Karpas-422 (cell line): ENCODE measurements at regions not wholly inside any gene's neighbourhood (a gene's known extent, or its start where the extent isn't known, plus 50 kb on each side); places are given as distances from the start of the nearest gene placed in this dataset.
"Not testable (repeated sequence)": the region's sequence is repeated elsewhere in the genome, so short reads cannot be mapped to it uniquely, and the experiment has no call there.

Experiments
- DNase-seq: peaks from one replicate; pipeline ENCODE4 v3.0.0-alpha.2; 2015
- H2AFZ ChIP-seq: fragments of 200-600 bp; sonication (generic); 2 replicates; pipeline ENCODE4 v1.6.1; 2014; ENCODE audit warnings: antibody characterized with exemption, low read length, mixed read lengths
- H3K27ac ChIP-seq: fragments of 200-600 bp; sonication (generic); 2 replicates; pipeline ENCODE4 v1.5.1; 2014; ENCODE audit warnings: mild to moderate bottlenecking, low read length, moderate library complexity
- H3K27me3 ChIP-seq: fragments of 200-600 bp; sonication (generic); 2 replicates; pipeline ENCODE4 v1.6.1; 2014; ENCODE audit warnings: low read length, mixed read lengths
- H3K36me3 ChIP-seq: fragments of 200-600 bp; sonication (generic); 2 replicates; pipeline ENCODE4 v1.6.1; 2014; ENCODE audit warnings: low read length, mixed read lengths; ENCODE audit not compliant: insufficient read depth
- H3K4me1 ChIP-seq: fragments of 200-600 bp; sonication (generic); 2 replicates; pipeline ENCODE4 v1.6.1; 2014; ENCODE audit warnings: mild to moderate bottlenecking, low read length, mixed read lengths
- H3K4me2 ChIP-seq: fragments of 200-600 bp; sonication (generic); 2 replicates; pipeline ENCODE4 v1.6.1; 2014; ENCODE audit warnings: low read length, low read depth, mild to moderate bottlenecking; ENCODE audit not compliant: poor library complexity, severe bottlenecking
- H3K4me3 ChIP-seq: fragments of 200-600 bp; sonication (generic); 2 replicates; pipeline ENCODE4 v1.5.1; 2014; ENCODE audit warnings: mild to moderate bottlenecking, antibody characterized with exemption, low read length, mixed read lengths
- H3K79me2 ChIP-seq: fragments of 200-600 bp; sonication (generic); 2 replicates; pipeline ENCODE4 v1.6.1; 2014; ENCODE audit warnings: mild to moderate bottlenecking, low read length, mixed read lengths
- H3K9ac ChIP-seq: fragments of 200-600 bp; sonication (generic); 2 replicates; pipeline ENCODE4 v1.6.0; 2014; ENCODE audit warnings: low read length
- H3K9me2 ChIP-seq: fragments of 200-600 bp; sonication (generic), shearing (Covaris generic); replicated peaks from 2 replicates; pipeline ENCODE4 v1.6.0; 2014; ENCODE audit warnings: mild to moderate bottlenecking, low read length, moderate library complexity; ENCODE audit not compliant: insufficient read depth
- H3K9me3 ChIP-seq: fragments of 300-700, 200-600 bp; sonication (generic); 2 replicates; pipeline ENCODE4 v1.6.1; 2014; ENCODE audit warnings: low read length, mixed read lengths
- H4K20me1 ChIP-seq: fragments of 200-600 bp; sonication (generic); 2 replicates; pipeline ENCODE4 v1.6.1; 2014; ENCODE audit warnings: mild to moderate bottlenecking, antibody characterized with exemption, low read length, low read depth; ENCODE audit not compliant: insufficient read depth

- Histone ChIP-seq H3K27ac (no peak overlapping the region), H3K9ac (no peak overlapping the region), H3K79me2 (no peaks in the 10 kb centered on the region), H3K9me3 (no peaks in the 10 kb centered on the region), H3K4me2 (no peak overlapping the region), H2AFZ (no peak overlapping the region), H3K4me3 (no peak overlapping the region), H3K27me3 (no peaks in the 10 kb centered on the region), H3K4me1 (no peaks in the 10 kb centered on the region), H3K9me2 (no peaks in the 10 kb centered on the region), H4K20me1 (no peaks in the 10 kb centered on the region), H3K36me3 (no peaks in the 10 kb centered on the region)
- no peak for DNase-seq
Observed at GRCh38 chr11:49442669-49443068, 234.3 kb upstream of the FOLH1 start.

- H3K79me2 ChIP-seq, H4K20me1 ChIP-seq, DNase-seq, H3K4me3 ChIP-seq, H3K27me3 ChIP-seq, H2AFZ ChIP-seq, H3K4me2 ChIP-seq, H3K27ac ChIP-seq, H3K9me2 ChIP-seq, H3K36me3 ChIP-seq, H3K4me1 ChIP-seq, H3K9ac ChIP-seq, H3K9me3 ChIP-seq: not testable (repeated sequence)
Observed at GRCh38 chr11:49439901-49440300, 231.5 kb upstream of the FOLH1 start.

- not testable (repeated sequence) for H3K36me3 ChIP-seq, H3K27me3 ChIP-seq
Observed at GRCh38 chr11:49434308-49434707, 225.9 kb upstream of the FOLH1 start.

GRCh38 chr11:49432242-49432848 is 223.9 kb upstream of the FOLH1 start:
- Histone ChIP-seq H3K9me2 (0 out of 2 replicates have a peak, but pooled peaks cover 3% of the 10 kb centered on the region), H3K4me3 (no peak overlapping the region), H2AFZ (no peak overlapping the region), H3K36me3 (no peaks in the 10 kb centered on the region), H3K4me1 (no peaks in the 10 kb centered on the region), H3K79me2 (no peaks in the 10 kb centered on the region), H3K27me3 (no peaks in the 10 kb centered on the region), H3K9ac (no peak overlapping the region), H3K9me3 (no peaks in the 10 kb centered on the region), H3K4me2 (no peak overlapping the region), H4K20me1 (no peaks in the 10 kb centered on the region), H3K27ac (no peak overlapping the region)
- DNase-seq: no peak

More at GRCh38 chr11:49434308-49434707, 225.9 kb upstream of the FOLH1 start:
- not testable (repeated sequence) for DNase-seq, H3K4me3 ChIP-seq, H3K9me2 ChIP-seq, H3K9me3 ChIP-seq, H3K27ac ChIP-seq, H3K9ac ChIP-seq, H3K4me1 ChIP-seq, H3K79me2 ChIP-seq, H3K4me2 ChIP-seq, H2AFZ ChIP-seq, H4K20me1 ChIP-seq

GRCh38 chr11:49424136-49424535 is 215.7 kb upstream of the FOLH1 start:
- no peaks in the 10 kb centered on the region for H3K79me2 ChIP-seq
- no peak overlapping the region for H3K4me3 ChIP-seq
- no peaks in the 10 kb centered on the region for H3K27me3 ChIP-seq
- H3K27ac ChIP-seq: no peak overlapping the region
- H4K20me1 ChIP-seq: no peaks in the 10 kb centered on the region
- no peaks in the 10 kb centered on the region for H3K4me1 ChIP-seq
- H2AFZ ChIP-seq: no peak overlapping the region
- no peak for DNase-seq
- H3K9me3 ChIP-seq: no peaks in the 10 kb centered on the region
- H3K9me2 ChIP-seq: 0 out of 2 replicates have a peak, but pooled peaks cover 3% of the 10 kb centered on the region
- H3K4me2 ChIP-seq: no peak overlapping the region
- no peaks in the 10 kb centered on the region for H3K36me3 ChIP-seq
- no peak overlapping the region for H3K9ac ChIP-seq

- H3K79me2 ChIP-seq, H3K27me3 ChIP-seq, H4K20me1 ChIP-seq, H2AFZ ChIP-seq, H3K27ac ChIP-seq, H3K4me2 ChIP-seq, H3K9ac ChIP-seq, DNase-seq, H3K9me3 ChIP-seq, H3K9me2 ChIP-seq, H3K4me3 ChIP-seq, H3K36me3 ChIP-seq, H3K4me1 ChIP-seq: not testable (repeated sequence)
Observed at GRCh38 chr11:49418877-49419276, 210.5 kb upstream of the FOLH1 start.

- no peaks in the 10 kb centered on the region for H3K27me3 ChIP-seq
- H3K27ac ChIP-seq: no peak overlapping the region
- no peak for DNase-seq
- H2AFZ ChIP-seq: no peak overlapping the region
- no peak overlapping the region for H3K9ac ChIP-seq
- no peaks in the 10 kb centered on the region for H3K9me2 ChIP-seq
- H3K9me3 ChIP-seq: no peaks in the 10 kb centered on the region
- no peak overlapping the region for H3K4me2 ChIP-seq
- no peaks in the 10 kb centered on the region for H3K36me3 ChIP-seq
- no peak overlapping the region for H3K4me3 ChIP-seq
- no peaks in the 10 kb centered on the region for H3K79me2 ChIP-seq
- no peaks in the 10 kb centered on the region for H3K4me1 ChIP-seq
- no peaks in the 10 kb centered on the region for H4K20me1 ChIP-seq
Observed at GRCh38 chr11:49405743-49406142, 197.3 kb upstream of the FOLH1 start.

GRCh38 chr11:49395789-49396188 is 187.4 kb upstream of the FOLH1 start:
- H3K9me3 ChIP-seq, H3K27me3 ChIP-seq, H2AFZ ChIP-seq, DNase-seq, H3K4me2 ChIP-seq, H3K79me2 ChIP-seq, H3K27ac ChIP-seq, H3K36me3 ChIP-seq, H3K9ac ChIP-seq, H3K4me3 ChIP-seq, H3K9me2 ChIP-seq, H4K20me1 ChIP-seq, H3K4me1 ChIP-seq: not testable (repeated sequence)

GRCh38 chr11:49390362-49390761 is 182.0 kb upstream of the FOLH1 start:
- H3K9me2 ChIP-seq, H3K36me3 ChIP-seq, H3K27me3 ChIP-seq, H3K9ac ChIP-seq, H3K4me1 ChIP-seq, H4K20me1 ChIP-seq, H3K4me2 ChIP-seq, H3K9me3 ChIP-seq, H3K4me3 ChIP-seq, DNase-seq, H3K27ac ChIP-seq, H2AFZ ChIP-seq, H3K79me2 ChIP-seq: not testable (repeated sequence)
